Mesenchymal stem cell (in vitro differentiated cells and primary cell): ENCODE measurements at regions not wholly inside any gene's neighbourhood (a gene's known extent, or its start where the extent isn't known, plus 50 kb on each side); places are given as distances from the start of the nearest gene placed in this dataset.

Experiments used
- DNase-seq: peaks from one replicate; pipeline ENCODE4 v3.0.0-alpha.2; 2013
- H2AFZ ChIP-seq: one replicate; pipeline ENCODE4 v1.6.1; 2013; ENCODE audit warnings: low read depth, mild to moderate bottlenecking, control low read depth, inconsistent platforms, low read length, moderate library complexity
- H2AK5ac ChIP-seq: 2 replicates; pipeline ENCODE4 v1.6.1; 2013; ENCODE audit warnings: low read length, moderate library complexity, mild to moderate bottlenecking, inconsistent platforms; ENCODE audit not compliant: severe bottlenecking
- H2BK120ac ChIP-seq: one replicate; pipeline ENCODE4 v1.6.1; 2013; ENCODE audit warnings: low read depth, mild to moderate bottlenecking, inconsistent platforms, low read length, moderate library complexity
- H2BK12ac ChIP-seq, 2 experiments: one replicate each; pipeline ENCODE4 v1.6.1; 2013; ENCODE audit warnings: inconsistent platforms in 2 of 2, low read length in 2 of 2, mild to moderate bottlenecking in 2 of 2, moderate library complexity in 2 of 2, control low read depth in 1 of 2
- H2BK15ac ChIP-seq: one replicate; pipeline ENCODE4 v1.6.1; 2013; ENCODE audit warnings: mild to moderate bottlenecking, low read depth, inconsistent platforms; ENCODE audit not compliant: poor library complexity, severe bottlenecking
- H2BK5ac ChIP-seq: 2 replicates; pipeline ENCODE4 v1.6.1; 2013; ENCODE audit warnings: low read depth, mild to moderate bottlenecking, low read length, control low read depth, inconsistent platforms; ENCODE audit not compliant: poor library complexity, severe bottlenecking
- H3K14ac ChIP-seq, 2 experiments: one replicate each; pipeline ENCODE4 v1.6.1; 2013; ENCODE audit warnings: inconsistent platforms in 2 of 2, low read length in 2 of 2, control low read depth in 1 of 2, mild to moderate bottlenecking in 1 of 2, moderate library complexity in 1 of 2
- H3K18ac ChIP-seq, 2 experiments: one replicate each; pipeline ENCODE4 v1.6.1; 2013; ENCODE audit warnings: inconsistent platforms in 2 of 2, low read length in 2 of 2, control low read depth in 1 of 2, low read depth in 1 of 2, mild to moderate bottlenecking in 1 of 2
- H3K23ac ChIP-seq, 2 experiments: one replicate each; pipeline ENCODE4 v1.6.1; 2013; ENCODE audit warnings: inconsistent platforms in 2 of 2, low read length in 2 of 2, mild to moderate bottlenecking in 2 of 2, moderate library complexity in 2 of 2, control low read depth in 1 of 2
- H3K27ac ChIP-seq: 2 replicates; pipeline ENCODE4 v1.5.1; 2013; ENCODE audit warnings: mild to moderate bottlenecking, moderate library complexity, low read length, control low read depth, inconsistent platforms; ENCODE audit not compliant: poor library complexity, severe bottlenecking
- H3K27me3 ChIP-seq, 2 experiments: 2 replicates each; pipeline versions ENCODE4 v1.6.1 to v1.7.0; 2013; ENCODE audit warnings: low read length in 2 of 2, mild to moderate bottlenecking in 2 of 2, moderate library complexity in 2 of 2, control low read depth in 1 of 2, inconsistent platforms in 1 of 2; ENCODE audit not compliant: control insufficient read depth in 1 of 2, insufficient read depth in 1 of 2
- H3K36me3 ChIP-seq, 2 experiments: 2 replicates each; pipeline versions ENCODE4 v1.6.1 to v1.7.0; 2013; ENCODE audit warnings: low read length in 2 of 2, control low read depth in 1 of 2, inconsistent platforms in 1 of 2, low read depth in 1 of 2, mild to moderate bottlenecking in 1 of 2; ENCODE audit not compliant: insufficient read depth in 2 of 2, control insufficient read depth in 1 of 2
- H3K4ac ChIP-seq, 2 experiments: one replicate each; pipeline ENCODE4 v1.6.1; 2013; ENCODE audit warnings: inconsistent platforms in 2 of 2, low read length in 2 of 2, mild to moderate bottlenecking in 2 of 2, moderate library complexity in 2 of 2, control low read depth in 1 of 2, low read depth in 1 of 2
- H3K4me1 ChIP-seq: 2 replicates; pipeline ENCODE4 v1.6.1; 2013; ENCODE audit warnings: low read depth, low read length, control low read depth; ENCODE audit not compliant: control insufficient read depth, insufficient read depth
- H3K4me2 ChIP-seq: 2 replicates; pipeline ENCODE4 v1.6.1; 2013; ENCODE audit warnings: low read length, mild to moderate bottlenecking, inconsistent platforms; ENCODE audit not compliant: poor library complexity, severe bottlenecking
- H3K4me3 ChIP-seq, 2 experiments: 2 replicates each; pipeline versions ENCODE4 v1.5.1 to v1.7.0; 2013; ENCODE audit warnings: low read length in 2 of 2, mild to moderate bottlenecking in 2 of 2, control low read depth in 1 of 2, low read depth in 1 of 2; ENCODE audit not compliant: insufficient read depth in 1 of 2
- H3K79me1 ChIP-seq: replicated peaks from 2 replicates; pipeline ENCODE4 v1.6.1; 2013; ENCODE audit warnings: mild to moderate bottlenecking, control low read depth, low read length, inconsistent platforms; ENCODE audit not compliant: poor library complexity, severe bottlenecking
- H3K9ac ChIP-seq: 2 replicates; pipeline ENCODE4 v1.7.0; 2013; ENCODE audit warnings: mild to moderate bottlenecking, low read length, moderate library complexity
- H3K9me3 ChIP-seq: 2 replicates; pipeline ENCODE4 v1.7.0; 2013; ENCODE audit warnings: mild to moderate bottlenecking, low read length; ENCODE audit not compliant: control insufficient read depth
- H4K8ac ChIP-seq: one replicate; pipeline ENCODE4 v1.6.1; 2013; ENCODE audit warnings: inconsistent platforms, mild to moderate bottlenecking, low read length, moderate library complexity
- H4K91ac ChIP-seq: one replicate; pipeline ENCODE4 v1.6.1; 2013; ENCODE audit warnings: mild to moderate bottlenecking, low read length, inconsistent platforms
- WGBS: methylation state at CpG from one replicate; pipeline ENCODE4 v1.1.7; 2013; ENCODE audit warnings: mixed read lengths; 5-methylcytosine and 5-hydroxymethylcytosine counted together

- H3K9me3 ChIP-seq, result no peaks in the 10 kb centered on the region
- peaks cover 0 to 11% of the 10 kb centered on the region in 2 experiments for H3K36me3 ChIP-seq
- peak overlapping the region; percentile 29 to 85 for H2BK12ac ChIP-seq
- H3K79me1 ChIP-seq, result peaks cover 23% of the 10 kb centered on the region
- H3K27ac ChIP-seq, result peak overlapping the region; percentile 98
- H3K4me3 ChIP-seq, result no peak overlapping the region
- H3K14ac ChIP-seq, result peak overlapping the region in 1 of 2 experiments; percentile 62
- peak overlapping the region; percentile 91 for H3K9ac ChIP-seq
- no peak overlapping the region for H2BK5ac ChIP-seq
- H3K4ac ChIP-seq, result peak overlapping the region; percentile 78 to 91
- peak overlapping the region; percentile 39 for H2BK15ac ChIP-seq
- peaks cover 53% of the 10 kb centered on the region for H3K4me1 ChIP-seq
- peak overlapping the region; percentile 66 for H4K8ac ChIP-seq
- WGBS, result 38% methylated on average over 17 of the region's 17 CpGs
- H2AK5ac ChIP-seq, result peak overlapping the region; percentile 76
- H3K4me2 ChIP-seq, result no peak overlapping the region
- H3K23ac ChIP-seq, result no peak overlapping the region
- H3K27me3 ChIP-seq, result no peaks in the 10 kb centered on the region
- peak overlapping the region; percentile 85 for H4K91ac ChIP-seq
- peak; percentile 56 for DNase-seq
- peak overlapping the region; percentile 9 for H2BK120ac ChIP-seq
- H3K18ac ChIP-seq, result peak overlapping the region; percentile 86 to 87
- no peak overlapping the region for H2AFZ ChIP-seq
Observed at GRCh38 chr16:85200471-85201278, 88.4 kb upstream of the CIBAR2 start.

GRCh38 chr16:85201574-85201973, 89.3 kb upstream of the CIBAR2 start:
- Histone ChIP-seq H3K4ac (peak overlapping the region in 1 of 2 experiments; percentile 92), H4K8ac (no peak overlapping the region), H3K9me3 (no peaks in the 10 kb centered on the region), H2BK12ac (peak overlapping the region in 1 of 2 experiments; percentile 92), H3K27me3 (no peaks in the 10 kb centered on the region), H2AK5ac (no peak overlapping the region), H3K4me3 (no peak overlapping the region), H3K36me3 (peaks cover 0 to 8% of the 10 kb centered on the region in 2 experiments), H4K91ac (no peak overlapping the region), H3K14ac (peak overlapping the region in 1 of 2 experiments; percentile 94), H3K9ac (peak overlapping the region; percentile 91), H3K4me2 (no peak overlapping the region), H2AFZ (no peak overlapping the region), H2BK120ac (peak overlapping the region; percentile 97), H3K79me1 (peaks cover 25% of the 10 kb centered on the region), H2BK15ac (no peak overlapping the region), H2BK5ac (no peak overlapping the region), H3K4me1 (peaks cover 62% of the 10 kb centered on the region), H3K27ac (peak overlapping the region; percentile 98), H3K18ac (peak overlapping the region; percentile 6 to 89), H3K23ac (no peak overlapping the region)
- 63% methylated on average over 8 of the region's 8 CpGs for WGBS
- no peak for DNase-seq

GRCh38 chr16:85202051-85202601, 89.9 kb upstream of the CIBAR2 start:
- H3K18ac ChIP-seq, result peak overlapping the region; percentile 87 to 98
- H3K27ac ChIP-seq, result peak overlapping the region; percentile 98
- peak overlapping the region; percentile 95 for H2BK5ac ChIP-seq
- DNase-seq, result no peak
- peak overlapping the region in 1 of 2 experiments; percentile 99 for H3K23ac ChIP-seq
- H3K4me3 ChIP-seq, result no peak overlapping the region
- H3K36me3 ChIP-seq, result peaks cover 0 to 6% of the 10 kb centered on the region in 2 experiments
- H3K4me1 ChIP-seq, result peaks cover 68% of the 10 kb centered on the region
- H2AFZ ChIP-seq, result no peak overlapping the region
- peak overlapping the region; percentile 97 for H4K8ac ChIP-seq
- H2BK12ac ChIP-seq, result peak overlapping the region; percentile 29 to 80
- peaks cover 21% of the 10 kb centered on the region for H3K79me1 ChIP-seq
- peak overlapping the region; percentile 94 for H2AK5ac ChIP-seq
- no peaks in the 10 kb centered on the region for H3K9me3 ChIP-seq
- H3K14ac ChIP-seq, result peak overlapping the region in 1 of 2 experiments; percentile 93
- peak overlapping the region; percentile 99 for H4K91ac ChIP-seq
- H3K9ac ChIP-seq, result peak overlapping the region; percentile 91
- H2BK15ac ChIP-seq, result peak overlapping the region; percentile 95
- H3K4me2 ChIP-seq, result no peak overlapping the region
- 59% methylated on average over 8 of the region's 14 CpGs for WGBS
- peak overlapping the region; percentile 84 to 94 for H3K4ac ChIP-seq
- peak overlapping the region; percentile 97 for H2BK120ac ChIP-seq
- H3K27me3 ChIP-seq, result no peaks in the 10 kb centered on the region
